Motor neuron (in vitro differentiated cells): ENCODE measurements at regions not wholly inside any gene's neighbourhood (a gene's known extent, or its start where the extent isn't known, plus 50 kb on each side); places are given as distances from the start of the nearest gene placed in this dataset.

ENCODE experiments used
- ATAC-seq, 8 experiments: fragments of 200-7000 bp; cut with Tn5 transposase; replicated peaks in 6 of 8; 2 replicates each; pipeline ENCODE4 v1.8.0; 2021; ENCODE audit warnings: mild to moderate bottlenecking in 8 of 8, moderate library complexity in 8 of 8
- H3K27ac ChIP-seq, 2 donors: fragments of 250-450 bp; sonication (Bioruptor Pico); 2 replicates each; pipeline ENCODE4 v1.9.0; 2021; ENCODE audit warnings: antibody characterized with exemption in 2 of 2, mild to moderate bottlenecking in 2 of 2, moderate library complexity in 1 of 2
- H3K4me1 ChIP-seq, 2 donors: fragments of 250-450 bp; sonication (Bioruptor Pico); replicated peaks in 1 of 2; 2 replicates each; pipeline ENCODE4 v1.6.1; 2021; ENCODE audit warnings: antibody characterized with exemption in 2 of 2, mild to moderate bottlenecking in 2 of 2, moderate library complexity in 1 of 2
- H3K4me3 ChIP-seq, 5 donors: fragments of 250-450 bp; sonication (Bioruptor Pico); 2 replicates each; pipeline ENCODE4 v1.9.0; 2021; ENCODE audit warnings: antibody characterized with exemption in 5 of 5, mild to moderate bottlenecking in 5 of 5, moderate library complexity in 4 of 5
- WGBS, 10 experiments: fragments of 450-650 bp; shearing (Covaris generic); methylation state at CpG; one replicate each; pipeline ENCODE4 v1.0.0; 2022; 5-methylcytosine and 5-hydroxymethylcytosine counted together
- in situ Hi-C, 9 experiments: fragments of 400-800 bp; cut with MboI; loops; one replicate each; pipeline ENCODE4 v1.15.0; 2021; ENCODE audit warnings: low sequenced_read_pairs in 9 of 9, low pct_unique_long_range_greater_than_20kb in 2 of 9; ENCODE audit not compliant: unreplicated experiment in 9 of 9

DNA sequence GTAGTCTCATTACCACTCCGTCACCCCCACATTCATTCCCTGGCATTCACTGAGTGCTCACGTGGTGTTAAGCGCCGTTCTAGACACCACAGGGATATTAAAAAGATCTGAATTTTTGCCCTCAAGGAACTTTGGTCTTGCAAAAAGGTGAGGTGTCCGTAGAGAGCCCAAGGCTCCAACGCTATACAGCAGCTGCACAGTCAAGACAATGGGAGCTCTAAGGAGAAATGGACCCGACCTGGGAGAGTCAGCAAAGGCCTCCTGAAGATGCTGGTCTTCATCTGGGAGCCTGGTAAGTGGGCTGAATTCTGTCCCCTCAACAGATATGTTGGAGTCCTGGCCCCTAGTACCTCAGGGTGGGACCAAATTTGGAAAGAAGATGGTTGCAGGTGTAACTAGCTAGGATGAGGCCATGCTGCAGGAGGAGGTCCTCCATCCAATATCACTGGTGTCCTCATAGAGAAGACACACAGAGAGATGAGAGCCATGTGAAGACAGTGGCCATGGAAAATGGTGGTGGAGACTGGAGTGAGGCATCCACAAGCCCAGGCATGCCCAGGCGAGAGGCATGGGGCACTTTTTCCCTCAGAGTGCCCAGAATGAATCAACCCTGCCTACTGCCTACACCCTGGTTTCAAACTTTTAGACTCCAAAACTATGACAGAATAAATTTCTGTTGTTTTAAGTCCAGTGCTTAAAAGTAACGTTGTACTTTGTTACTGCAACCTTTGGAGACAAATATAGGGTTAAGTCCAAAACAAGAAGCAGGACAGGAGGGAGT is 247.3 kb downstream of the TTC32 start:
- no peak overlapping the region for H3K27ac ChIP-seq
- no peaks in the 10 kb centered on the region for H3K4me1 ChIP-seq
- in situ Hi-C loops: no loop called here
- ATAC-seq: no peak
- WGBS, 10 experiments: 54 to 100% (median 82%) methylated on average over 1 to 7 of the region's 9 CpGs; no CpG with 5 or more reads in 2 of the 10 experiments
- no peak overlapping the region for H3K4me3 ChIP-seq

DNA sequence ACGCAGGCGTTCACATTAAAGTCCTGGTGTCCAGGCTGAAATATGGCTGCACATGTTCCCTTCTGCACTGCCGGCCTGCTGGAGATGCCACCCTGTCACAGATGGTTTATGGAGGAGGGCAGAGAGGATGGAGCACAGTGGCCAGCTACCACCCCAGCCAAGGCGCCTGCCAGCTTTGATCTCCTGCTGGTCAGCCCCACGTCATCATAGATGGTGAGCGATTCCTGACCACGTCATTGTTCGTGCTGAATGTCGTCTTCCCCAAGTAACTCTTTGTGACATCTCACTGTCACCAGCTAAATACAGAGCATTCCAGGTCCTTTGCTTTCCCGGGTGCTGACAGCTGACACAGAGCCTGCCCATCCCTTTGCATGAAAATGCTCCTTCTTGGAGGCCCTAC is 248.3 kb downstream of the TTC32 start:
- in situ Hi-C loops: no loop called here
- ATAC-seq: no peak
- WGBS, 10 experiments: 33 to 81% (median 69%) methylated on average over 1 to 9 of the region's 10 CpGs; no CpG with 5 or more reads in 5 of the 10 experiments

DNA sequence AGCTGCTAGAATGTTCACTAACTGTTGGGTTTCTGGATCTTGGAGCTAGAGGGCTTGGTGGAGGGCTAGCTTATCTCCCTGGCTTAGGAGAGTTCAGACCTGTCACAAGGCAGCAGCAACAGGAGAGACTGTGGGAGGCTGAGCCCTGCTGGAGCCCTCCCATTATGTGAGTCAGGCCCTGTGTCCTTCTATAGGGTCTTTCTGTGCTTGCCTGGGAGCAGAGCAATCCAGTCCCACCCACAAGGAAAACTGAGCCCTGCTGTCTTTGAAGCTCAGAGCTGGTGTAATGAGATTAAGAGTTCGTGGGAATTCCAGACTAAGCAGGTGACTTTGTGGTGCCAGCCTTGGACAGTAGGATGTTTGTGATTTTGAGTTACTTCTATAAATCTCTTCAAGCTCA is 249.0 kb downstream of the TTC32 start:
- H3K27ac ChIP-seq: no peak overlapping the region
- ATAC-seq: no peak
- no peaks in the 10 kb centered on the region for H3K4me1 ChIP-seq
- no peak overlapping the region for H3K4me3 ChIP-seq
- in situ Hi-C loops: no loop called here
- WGBS, 10 experiments: 20 to 100% (median 80%) methylated on average over 1 of the region's 1 CpG; no CpG with 5 or more reads in 6 of the 10 experiments

More for the DNA sequence above, 248.3 kb downstream of the TTC32 start:
- no peaks in the 10 kb centered on the region for H3K4me1 ChIP-seq
- H3K4me3 ChIP-seq: no peak overlapping the region
- no peak overlapping the region for H3K27ac ChIP-seq

DNA sequence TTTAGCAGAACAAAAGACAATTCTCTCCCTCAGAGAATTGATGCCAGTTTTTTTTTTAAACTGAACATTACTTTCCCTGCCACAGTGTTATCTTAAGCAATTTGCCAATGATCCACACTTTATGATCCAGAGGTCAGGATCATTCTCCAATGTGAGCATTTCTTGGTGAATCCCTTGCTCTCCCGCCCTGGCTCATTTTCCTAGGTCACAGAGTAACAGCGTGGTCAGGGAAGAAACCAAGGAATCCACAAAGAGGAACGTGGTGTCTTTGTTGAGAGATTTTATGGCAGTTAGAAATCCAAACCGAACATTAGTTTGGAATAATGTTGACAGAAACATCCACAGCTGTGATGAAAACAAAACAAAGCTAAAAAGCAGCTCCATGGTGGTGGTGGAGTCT is 250.3 kb downstream of the TTC32 start:
- H3K27ac ChIP-seq: no peak overlapping the region
- ATAC-seq: no peak
- H3K4me3 ChIP-seq: no peak overlapping the region
- no peaks in the 10 kb centered on the region for H3K4me1 ChIP-seq
- 42 to 78% (median 66%) methylated on average over 2 to 4 of the region's 4 CpGs for WGBS, 10 experiments
- in situ Hi-C loops: no loop called here

DNA sequence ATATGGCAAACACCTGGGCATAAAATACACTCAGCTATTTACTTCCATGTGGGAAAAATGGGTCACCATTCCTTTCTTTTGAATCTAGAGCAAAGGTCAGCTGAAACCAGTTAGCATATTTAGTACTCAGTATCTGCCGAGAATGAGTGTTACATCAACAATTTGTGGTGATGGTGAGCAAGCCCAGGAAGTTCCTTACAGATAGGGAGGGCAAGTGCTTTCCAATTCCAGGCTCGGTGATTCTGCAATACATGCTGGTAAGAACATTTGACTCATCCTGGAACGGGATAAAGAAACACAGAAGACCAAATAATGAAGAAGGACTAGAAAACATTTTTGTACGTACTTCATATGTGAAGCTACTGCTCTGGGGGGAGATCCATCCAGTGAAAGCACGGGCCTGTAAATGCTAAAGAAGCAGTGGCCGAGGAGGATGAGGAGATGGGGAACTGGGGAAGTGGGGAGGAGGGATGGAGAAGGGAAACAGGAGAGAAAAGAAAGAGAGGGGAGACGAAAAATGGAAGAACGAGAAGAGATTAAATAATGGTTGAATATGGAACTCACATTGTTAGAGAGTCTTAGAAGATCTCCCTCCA is 251.9 kb downstream of the TTC32 start:
- in situ Hi-C loops: no loop called here
- Histone ChIP-seq H3K4me3 (no peak overlapping the region), H3K4me1 (no peaks in the 10 kb centered on the region), H3K27ac (no peak overlapping the region)
- 5 to 81% (median 61%) methylated on average over 2 to 8 of the region's 8 CpGs; no CpG with 5 or more reads in 1 of the 10 experiments for WGBS, 10 experiments
- peak in 3 of 8 experiments; percentile 66 to 82 (median 82) for ATAC-seq

DNA sequence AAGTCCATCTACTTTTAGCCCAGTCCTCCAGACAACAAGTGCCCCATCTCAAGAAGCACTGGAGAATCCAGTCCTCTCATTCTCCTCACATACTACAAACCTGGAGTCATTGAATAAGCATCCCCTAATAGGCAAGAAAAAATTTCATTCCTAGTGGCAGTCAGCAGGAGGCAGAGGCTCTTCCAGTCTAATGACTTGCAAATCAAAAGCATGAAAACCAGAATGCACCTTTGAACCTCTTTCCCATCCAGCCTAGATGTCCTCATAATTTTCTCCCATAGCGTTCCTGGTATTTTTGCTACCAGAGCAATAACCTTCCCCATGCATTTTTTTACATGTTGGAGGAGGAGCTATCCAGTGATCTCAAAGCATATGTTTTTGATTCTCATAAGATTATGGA is 252.6 kb downstream of the TTC32 start:
- no peaks in the 10 kb centered on the region for H3K4me1 ChIP-seq
- 0 to 83% (median 67%) methylated on average over 1 of the region's 1 CpG; no CpG with 5 or more reads in 3 of the 10 experiments for WGBS, 10 experiments
- peak in 3 of 8 experiments; percentile 21 to 83 (median 43) for ATAC-seq
- in situ Hi-C loops: no loop called here
- H3K4me3 ChIP-seq: no peak overlapping the region
- H3K27ac ChIP-seq: no peak overlapping the region

DNA sequence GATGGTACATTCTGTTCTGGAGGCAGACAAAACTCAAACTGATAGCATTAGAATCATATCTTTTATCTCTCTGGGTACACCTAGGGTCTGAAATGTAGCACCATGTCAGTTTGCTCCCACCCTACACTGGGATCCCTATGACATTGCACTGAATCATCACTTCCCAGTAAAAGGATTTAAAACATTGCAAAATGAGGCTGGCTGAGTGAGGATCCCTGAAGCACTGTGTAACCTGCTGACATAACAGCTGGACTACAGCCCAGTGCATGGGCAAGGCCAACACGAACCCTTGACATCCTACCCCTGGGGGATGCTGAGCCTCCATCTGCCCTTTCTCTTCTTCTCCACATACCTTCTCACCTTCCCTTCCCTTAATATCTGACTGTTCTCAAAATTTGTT is 253.2 kb downstream of the TTC32 start:
- Histone ChIP-seq H3K4me3 (no peak overlapping the region), H3K27ac (no peak overlapping the region), H3K4me1 (no peaks in the 10 kb centered on the region)
- peak in 3 of 8 experiments; percentile 7 to 56 (median 53) for ATAC-seq
- WGBS, 10 experiments: 0 to 100% (median 14%) methylated on average over 1 of the region's 1 CpG; no CpG with 5 or more reads in 7 of the 10 experiments
- in situ Hi-C loops: no loop called here

DNA sequence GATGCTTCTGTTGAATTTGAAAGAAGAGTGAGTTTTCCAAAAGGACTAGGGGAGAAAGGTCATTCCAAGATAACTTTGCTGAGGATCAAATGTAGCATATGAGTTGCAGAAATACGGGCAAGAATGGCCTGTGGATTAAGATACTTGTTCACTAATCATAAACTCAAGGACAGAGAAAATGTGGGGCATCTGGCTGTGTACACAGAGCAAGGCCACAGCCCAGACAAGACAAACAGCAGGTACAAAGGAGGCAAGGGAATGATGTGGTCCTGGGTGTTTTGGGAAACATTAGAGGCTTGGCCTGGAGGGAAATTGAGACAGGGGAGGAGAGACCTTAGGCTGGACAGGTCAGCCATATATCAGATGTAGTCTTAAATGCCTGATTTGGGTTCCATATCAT is 254.8 kb downstream of the TTC32 start:
- no peak for ATAC-seq
- Histone ChIP-seq H3K27ac (no peak overlapping the region), H3K4me1 (no peaks in the 10 kb centered on the region), H3K4me3 (no peak overlapping the region)
- in situ Hi-C loops: no loop called here
- WGBS, 10 experiments: 20 to 88% (median 72%) methylated on average over 1 of the region's 1 CpG; no CpG with 5 or more reads in 4 of the 10 experiments

DNA sequence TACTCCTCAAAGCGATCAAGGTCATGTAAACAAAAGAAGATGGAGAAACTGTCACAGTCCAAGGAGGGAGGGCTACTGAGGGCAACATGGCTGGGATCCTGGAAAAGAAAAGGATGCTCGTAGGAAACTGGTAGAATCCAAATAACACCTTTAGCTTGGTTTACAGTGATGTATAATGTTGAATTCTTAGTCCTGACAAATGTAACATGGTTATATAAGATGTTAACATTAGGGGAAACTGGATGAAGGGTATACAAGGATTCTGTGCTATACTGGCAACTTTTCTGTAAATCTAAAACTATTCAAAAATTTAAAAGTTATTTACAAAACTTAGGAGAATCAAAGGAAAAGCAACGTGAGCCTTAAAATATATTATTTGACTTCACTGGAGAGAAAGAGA is 257.0 kb downstream of the TTC32 start:
- Histone ChIP-seq H3K4me3 (no peak overlapping the region), H3K4me1 (no peaks in the 10 kb centered on the region), H3K27ac (no peak overlapping the region)
- in situ Hi-C loops: no loop called here
- ATAC-seq: no peak
- 36 to 87% (median 79%) methylated on average over 1 to 3 of the region's 3 CpGs for WGBS, 10 experiments

DNA sequence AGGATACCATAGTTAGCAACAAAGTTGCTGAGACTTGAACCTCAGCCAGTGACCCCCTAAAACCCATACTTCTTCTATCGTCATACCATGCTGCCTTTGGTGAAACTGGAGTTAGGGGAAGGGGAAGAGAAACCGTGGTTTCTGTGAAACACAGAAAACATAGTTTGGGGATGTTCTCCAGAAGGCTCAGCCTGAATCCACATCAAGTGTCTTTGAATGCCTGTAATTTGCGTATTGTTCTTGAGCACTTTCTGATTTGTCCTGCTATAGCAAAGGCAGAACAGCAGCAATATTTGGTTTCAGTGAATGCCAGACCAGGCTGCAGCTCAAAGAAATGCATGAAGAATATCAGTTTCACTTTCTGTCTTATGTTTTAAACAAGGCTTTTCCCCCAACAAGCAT is 258.7 kb downstream of the TTC32 start:
- ATAC-seq: no peak
- in situ Hi-C loops: no loop called here
- Histone ChIP-seq H3K27ac (no peak overlapping the region), H3K4me1 (no peaks in the 10 kb centered on the region), H3K4me3 (no peak overlapping the region)
- 39 to 92% (median 67%) methylated on average over 1 to 3 of the region's 3 CpGs; no CpG with 5 or more reads in 1 of the 10 experiments for WGBS, 10 experiments

DNA sequence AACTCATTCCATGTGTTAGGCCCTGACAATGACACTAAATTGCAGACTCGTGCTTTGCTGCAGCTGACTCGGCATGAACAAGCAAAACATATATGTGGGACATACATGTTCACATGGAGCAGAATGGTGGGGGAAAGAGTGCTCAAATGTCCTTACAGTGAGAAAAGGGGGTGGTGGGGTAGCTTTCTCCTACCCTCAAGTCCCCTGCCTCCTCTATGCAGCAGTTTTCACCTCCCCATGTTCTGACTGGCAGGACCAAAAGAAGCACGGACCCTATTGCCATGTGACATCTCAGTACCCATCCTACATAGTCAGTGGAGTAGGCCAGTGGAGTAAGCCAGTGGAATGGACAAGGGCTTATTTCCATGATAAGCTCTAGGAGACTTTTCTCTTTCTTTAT is 259.3 kb downstream of the TTC32 start:
- WGBS, 10 experiments: 80 to 100% (median 86%) methylated on average over 1 to 2 of the region's 3 CpGs; no CpG with 5 or more reads in 3 of the 10 experiments
- ATAC-seq: no peak
- in situ Hi-C loops: no loop called here
- H3K4me3 ChIP-seq: no peak overlapping the region
- H3K27ac ChIP-seq: no peak overlapping the region
- H3K4me1 ChIP-seq: no peaks in the 10 kb centered on the region

DNA sequence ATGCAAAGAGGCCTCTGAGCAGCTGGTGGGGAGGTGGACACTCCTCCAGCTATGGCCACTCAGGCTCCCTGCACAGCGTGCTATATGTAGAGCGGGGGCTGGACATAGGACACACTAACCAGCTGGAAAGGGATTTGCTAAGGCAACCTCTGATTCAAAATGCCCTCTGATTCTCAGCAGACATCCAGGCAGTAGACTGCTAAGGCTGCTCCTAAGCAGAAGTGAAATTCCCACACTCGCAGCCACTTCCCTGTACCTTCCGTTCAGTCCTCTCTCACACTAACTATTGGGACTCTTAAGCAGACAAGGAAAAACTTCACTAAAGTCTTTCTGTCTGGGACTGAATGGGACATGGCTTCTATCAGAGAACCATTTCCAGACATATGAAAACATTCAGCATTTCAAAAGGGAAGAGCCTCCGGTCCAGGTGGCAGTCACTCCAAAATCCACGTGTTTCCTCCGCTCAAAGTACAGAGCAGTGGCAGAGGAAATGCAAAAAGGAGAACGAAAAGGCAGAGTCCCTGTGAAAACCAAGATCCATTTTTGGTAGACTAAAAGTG is 265.8 kb downstream of the TTC32 start:
- no peak for ATAC-seq
- 17 to 91% (median 86%) methylated on average over 1 to 8 of the region's 8 CpGs; no CpG with 5 or more reads in 2 of the 10 experiments for WGBS, 10 experiments
- H3K27ac ChIP-seq: no peak overlapping the region
- in situ Hi-C loops: no loop called here
- H3K4me3 ChIP-seq: no peak overlapping the region
- H3K4me1 ChIP-seq: no peaks in the 10 kb centered on the region

DNA sequence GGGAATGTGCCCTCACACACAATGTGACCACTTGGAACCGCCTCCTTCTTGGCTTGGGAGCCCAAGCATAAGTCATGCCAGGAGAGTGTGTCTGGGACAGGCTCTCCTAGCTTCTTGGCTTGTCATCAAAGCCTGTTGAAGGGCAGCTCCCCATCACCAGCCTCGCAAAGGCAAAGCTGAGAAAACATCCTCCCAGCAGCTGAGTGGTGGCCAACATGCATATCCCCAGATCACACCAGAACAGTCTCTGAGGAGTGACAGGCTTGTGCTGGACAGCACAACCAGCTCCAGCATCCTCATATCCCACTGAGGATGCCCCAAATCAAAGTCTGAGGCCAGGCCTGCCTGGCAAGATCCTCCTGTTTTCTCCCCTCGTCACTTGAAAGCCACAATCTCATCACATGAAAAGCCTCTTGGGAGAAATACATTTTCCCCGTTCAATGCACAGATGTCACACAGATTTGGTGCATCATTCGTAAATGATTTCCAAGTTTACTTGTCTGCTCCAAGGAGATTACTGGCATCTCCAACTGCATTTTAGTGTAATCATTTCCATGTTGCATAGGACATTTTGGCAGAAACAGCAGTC is 269.3 kb downstream of the TTC32 start:
- Histone ChIP-seq H3K4me3 (no peak overlapping the region), H3K4me1 (no peaks in the 10 kb centered on the region), H3K27ac (no peak overlapping the region)
- in situ Hi-C loops: no loop called here
- ATAC-seq: peak in 2 of 8 experiments; percentile 55 to 66
- 25 to 89% (median 61%) methylated on average over 2 to 4 of the region's 5 CpGs; no CpG with 5 or more reads in 2 of the 10 experiments for whole genome bisulfite sequencing, 10 experiments
